Choroid plexus epithelial cell (primary cell): ENCODE measurements at regions not wholly inside any gene's neighbourhood (a gene's known extent, or its start where the extent isn't known, plus 50 kb on each side); places are given as distances from the start of the nearest gene placed in this dataset.

Experiments
- DNase-seq: peaks from one replicate; pipeline ENCODE4 v3.0.0-alpha.2; 2010; ENCODE audit warnings: low read depth
- H3K4me3 ChIP-seq: 2 replicates; pipeline ENCODE4 v1.5.1; 2011; ENCODE audit warnings: low read depth, mild to moderate bottlenecking, control low read depth, low read length, moderate library complexity
- TF ChIP-seq, protein P1 (sequence below): conservative IDR thresholded peaks from 2 replicates; pipeline ENCODE4 v1.5.1; 2011; ENCODE audit warnings: low read depth, mild to moderate bottlenecking, control low read depth, inconsistent platforms, low read length, moderate library complexity

DNA sequence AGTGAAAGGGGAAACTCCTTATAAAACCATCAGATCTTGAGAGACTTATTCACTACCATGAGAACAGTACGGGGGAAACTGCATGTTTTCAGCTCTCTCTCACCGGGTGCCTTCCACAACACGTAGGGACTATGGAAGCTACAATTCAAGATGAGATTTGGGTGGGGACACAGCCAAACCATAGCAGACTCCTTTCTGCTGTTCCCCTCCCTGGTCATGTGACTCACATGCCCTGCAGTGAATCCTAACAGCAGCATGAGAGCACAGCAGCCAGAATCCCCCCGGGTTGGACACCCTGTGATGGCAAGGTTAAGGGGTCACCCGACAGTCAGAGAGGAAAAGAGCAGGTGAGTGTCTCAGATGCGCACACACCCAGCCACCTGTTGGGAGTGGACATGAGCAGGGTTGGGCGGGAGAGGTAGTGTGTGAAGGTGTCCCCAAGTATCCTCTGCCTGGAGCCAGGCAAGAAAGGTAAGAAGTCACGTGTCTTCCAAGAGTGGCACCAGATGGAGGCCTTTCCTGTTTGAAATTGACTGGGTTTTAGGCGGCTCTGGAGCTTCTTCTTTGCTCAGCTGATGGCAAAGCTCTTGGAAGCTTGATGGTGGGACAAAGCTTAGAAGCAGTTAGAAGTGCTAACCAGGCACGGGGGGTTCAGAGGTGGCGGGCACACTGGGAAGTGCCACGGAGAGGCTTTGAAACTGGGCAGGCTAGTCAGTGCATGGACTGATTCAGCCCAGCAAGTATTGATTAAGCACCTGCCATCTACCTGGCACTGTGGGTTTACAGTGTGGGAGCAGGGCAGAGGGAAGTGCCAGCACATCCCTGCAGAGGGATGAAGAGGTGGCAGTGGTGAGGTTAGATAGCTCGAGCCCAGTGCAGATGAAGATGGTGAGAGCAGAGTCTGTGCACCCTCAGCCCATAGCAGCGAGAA is 68.7 kb downstream of the RHOB start:
- DNase-seq, result no peak
- TF ChIP-seq, protein P1, sequence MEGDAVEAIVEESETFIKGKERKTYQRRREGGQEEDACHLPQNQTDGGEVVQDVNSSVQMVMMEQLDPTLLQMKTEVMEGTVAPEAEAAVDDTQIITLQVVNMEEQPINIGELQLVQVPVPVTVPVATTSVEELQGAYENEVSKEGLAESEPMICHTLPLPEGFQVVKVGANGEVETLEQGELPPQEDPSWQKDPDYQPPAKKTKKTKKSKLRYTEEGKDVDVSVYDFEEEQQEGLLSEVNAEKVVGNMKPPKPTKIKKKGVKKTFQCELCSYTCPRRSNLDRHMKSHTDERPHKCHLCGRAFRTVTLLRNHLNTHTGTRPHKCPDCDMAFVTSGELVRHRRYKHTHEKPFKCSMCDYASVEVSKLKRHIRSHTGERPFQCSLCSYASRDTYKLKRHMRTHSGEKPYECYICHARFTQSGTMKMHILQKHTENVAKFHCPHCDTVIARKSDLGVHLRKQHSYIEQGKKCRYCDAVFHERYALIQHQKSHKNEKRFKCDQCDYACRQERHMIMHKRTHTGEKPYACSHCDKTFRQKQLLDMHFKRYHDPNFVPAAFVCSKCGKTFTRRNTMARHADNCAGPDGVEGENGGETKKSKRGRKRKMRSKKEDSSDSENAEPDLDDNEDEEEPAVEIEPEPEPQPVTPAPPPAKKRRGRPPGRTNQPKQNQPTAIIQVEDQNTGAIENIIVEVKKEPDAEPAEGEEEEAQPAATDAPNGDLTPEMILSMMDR, result no peak
- H3K4me3 ChIP-seq, result no peak overlapping the region

DNA sequence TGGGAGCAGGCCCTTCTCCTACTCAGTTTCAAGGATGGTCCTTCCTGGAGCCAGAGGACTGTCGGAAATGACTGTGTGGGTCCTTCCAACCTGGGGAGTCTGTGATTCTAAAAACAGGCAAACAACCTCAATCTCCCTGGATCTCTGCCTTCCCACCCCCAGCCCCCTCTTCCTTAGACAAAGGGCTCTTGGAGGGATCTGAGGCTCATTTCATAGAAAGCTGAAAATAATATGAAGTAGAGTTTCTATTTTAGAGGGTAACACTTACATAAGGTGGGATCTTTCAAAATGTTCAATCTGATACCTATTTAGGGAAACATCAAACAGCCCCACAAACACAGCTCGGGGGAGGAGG is 69.4 kb downstream of the RHOB start:
- H3K4me3 ChIP-seq, result no peak overlapping the region
- TF ChIP-seq, protein P1, result no peak
- DNase-seq, result no peak

DNA sequence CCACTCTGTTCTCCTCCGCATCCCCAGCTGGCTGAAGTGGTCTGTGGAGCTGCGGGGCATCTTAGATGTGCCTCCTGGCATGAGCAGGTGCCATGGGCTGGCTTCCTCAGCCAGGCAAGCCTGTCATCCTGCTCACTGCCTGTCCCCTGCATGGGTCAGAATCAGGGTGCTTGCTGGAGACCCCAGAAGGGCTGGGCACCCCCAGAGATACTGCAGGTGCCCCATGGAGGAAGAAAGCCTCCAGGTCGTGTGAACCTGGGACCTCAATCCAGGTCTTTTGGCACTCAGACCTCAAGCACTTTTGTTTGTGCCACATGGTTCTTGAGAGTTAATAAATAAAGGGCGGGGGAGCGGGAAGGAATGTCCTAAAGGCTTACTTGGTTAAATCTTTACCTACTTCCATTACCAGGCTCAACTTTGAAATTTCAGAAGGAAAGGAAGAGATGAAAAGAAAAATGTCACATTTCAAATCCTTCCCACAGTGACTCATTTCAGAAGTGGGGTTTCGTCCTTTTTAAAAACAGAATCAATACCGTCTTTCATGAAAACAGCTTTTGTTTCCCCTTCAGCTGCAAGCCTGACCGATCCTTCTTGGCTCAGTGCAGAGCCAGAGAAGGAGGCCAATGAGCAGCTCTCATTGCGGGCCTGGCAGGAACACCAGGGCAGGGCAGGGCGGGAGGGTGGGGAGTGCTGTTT is 69.9 kb downstream of the RHOB start:
- no peak for DNase-seq
- TF ChIP-seq, protein P1, result no peak

DNA sequence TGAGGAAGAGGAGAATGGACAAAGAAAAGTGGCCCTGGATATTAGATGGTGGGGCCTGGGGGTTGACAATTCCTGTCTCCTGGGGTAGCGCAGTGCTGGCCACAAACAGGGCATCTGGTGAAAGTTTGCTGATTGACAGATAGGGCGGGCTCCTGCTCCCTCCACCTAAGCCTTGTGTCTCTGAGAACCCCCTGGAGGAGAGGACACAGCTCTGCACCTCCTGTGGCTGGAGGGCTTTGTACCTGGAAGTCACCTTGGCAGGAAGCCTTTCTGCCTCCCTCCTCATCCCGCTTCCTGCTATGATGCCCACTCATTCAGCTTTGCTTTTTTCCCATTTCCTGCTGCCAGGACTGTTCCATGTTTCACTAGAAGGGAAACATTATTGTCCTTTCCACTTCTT is 72.4 kb downstream of the RHOB start:
- DNase-seq, result no peak
- TF ChIP-seq, protein P1, result no peak
- H3K4me3 ChIP-seq, result no peak overlapping the region

More for the DNA sequence above, 69.9 kb downstream of the RHOB start:
- no peak overlapping the region for H3K4me3 ChIP-seq

DNA sequence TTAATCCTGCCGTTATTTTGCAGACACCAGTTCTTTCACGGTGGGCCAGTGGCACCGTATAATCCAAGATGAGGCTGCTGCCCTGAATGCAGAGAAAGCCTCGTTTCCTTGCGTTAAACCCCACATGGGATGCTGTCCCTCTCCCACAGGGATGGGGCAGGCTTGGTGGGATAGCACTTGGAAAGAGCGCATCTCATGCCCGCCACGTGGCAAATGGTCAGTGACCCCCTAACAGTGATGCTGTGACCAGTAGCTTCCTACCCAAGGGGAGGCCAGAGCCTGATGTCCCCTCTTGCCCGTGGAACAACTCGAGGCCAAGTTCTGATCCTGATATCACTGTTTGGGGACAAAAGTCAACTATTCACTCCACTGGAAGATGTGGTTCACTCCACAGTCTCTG is 73.3 kb downstream of the RHOB start:
- TF ChIP-seq, protein P1, result no peak
- no peak for DNase-seq
- H3K4me3 ChIP-seq, result no peak overlapping the region

DNA sequence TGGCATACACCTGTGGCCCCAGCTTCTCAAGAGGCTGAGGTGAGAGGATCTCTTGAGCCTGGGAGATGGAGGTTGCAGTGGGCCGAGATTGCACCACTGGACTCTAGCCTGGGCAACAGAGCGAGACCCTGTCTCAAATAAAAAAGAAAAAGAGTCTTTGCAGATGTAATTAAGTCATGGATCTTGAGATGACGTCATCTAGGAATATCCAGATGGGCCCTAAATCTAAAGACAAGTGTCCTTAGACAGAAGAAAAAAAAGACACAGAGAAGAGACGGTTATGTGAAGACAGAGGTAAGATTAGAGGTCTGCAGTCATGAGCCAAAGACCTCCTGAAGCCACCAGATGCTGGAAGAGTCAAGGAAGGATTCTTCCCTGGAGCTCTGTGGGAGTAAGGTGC is 74.3 kb downstream of the RHOB start:
- no peak overlapping the region for H3K4me3 ChIP-seq
- no peak for DNase-seq
- TF ChIP-seq, protein P1, result no peak
